GM12873 (cell line): ENCODE measurements at regions not wholly inside any gene's neighbourhood (a gene's known extent, or its start where the extent isn't known, plus 50 kb on each side); places are given as distances from the start of the nearest gene placed in this dataset.

Source experiments
- CTCF ChIP-seq: IDR thresholded peaks from 2 replicates; pipeline ENCODE4 v1.5.1; 2012; ENCODE audit warnings: low read depth, mild to moderate bottlenecking, moderate library complexity, low read length, control low read depth; ENCODE audit not compliant: insufficient read depth; ENCODE audit errors: missing control alignments

- TF ChIP-seq CTCF = no peak
Measured at GRCh38 chr6:93848031-93848742, 428.8 kb upstream of the EPHA7 start.

GRCh38 chr6:93842178-93842577 lies 422.8 kb upstream of the EPHA7 start:
- TF ChIP-seq CTCF = no peak

GRCh38 chr6:93829009-93829408 lies 409.6 kb upstream of the EPHA7 start:
- TF ChIP-seq CTCF = no peak

DNA sequence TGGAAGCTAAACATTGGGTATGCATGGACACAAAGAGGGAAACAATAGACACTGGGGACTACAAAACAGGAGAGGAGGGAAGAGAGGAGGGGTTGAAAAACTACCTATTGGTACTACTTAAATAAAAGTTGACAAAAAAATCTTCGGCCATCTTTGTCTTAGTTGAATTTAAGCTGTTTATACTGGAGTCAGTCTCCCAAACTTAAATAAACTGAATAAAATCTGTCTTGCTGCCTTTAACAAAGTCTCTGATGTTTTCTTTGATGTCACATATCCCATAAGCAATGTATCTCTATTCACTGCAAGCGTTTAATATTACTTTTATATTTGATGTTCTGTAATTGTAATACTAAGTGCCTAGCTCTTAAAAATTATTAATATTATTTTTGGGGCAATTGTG lies 409.2 kb upstream of the EPHA7 start:
- TF ChIP-seq CTCF = no peak

GRCh38 chr6:93827728-93828127 lies 408.4 kb upstream of the EPHA7 start:
- no peak for TF ChIP-seq CTCF

GRCh38 chr6:93825950-93826349 lies 406.6 kb upstream of the EPHA7 start:
- no peak for TF ChIP-seq CTCF

DNA sequence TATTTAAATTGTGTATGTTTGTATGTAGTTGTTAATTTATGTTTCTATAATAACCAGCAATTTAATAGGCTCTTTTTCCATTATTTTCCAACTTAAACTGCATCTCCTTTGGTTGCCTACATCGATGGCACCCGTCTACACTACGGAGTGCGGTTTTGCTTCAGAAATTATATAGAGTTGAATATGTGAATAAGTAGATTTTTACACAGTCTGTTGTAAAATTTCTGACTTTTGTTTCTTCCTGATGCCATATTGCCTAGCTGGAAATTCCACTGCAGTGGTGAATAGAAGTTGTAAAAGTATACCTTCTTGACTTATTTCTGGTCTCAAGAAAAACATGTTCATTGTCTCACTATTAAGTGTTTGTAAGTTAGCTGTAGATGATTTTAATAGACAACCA lies 404.1 kb upstream of the EPHA7 start:
- no peak for TF ChIP-seq CTCF
